K562 (cell line): ENCODE measurements at regions not wholly inside any gene's neighbourhood (a gene's known extent, or its start where the extent isn't known, plus 50 kb on each side); places are given as distances from the start of the nearest gene placed in this dataset.

Experiments used
- BMI1 ChIP-seq: fragments of 150-350 bp; IDR thresholded peaks from 2 replicates; pipeline ENCODE4 v1.6.1; 2014; ENCODE audit warnings: low read length
- CCNT2 ChIP-seq: IDR thresholded peaks from 2 replicates; pipeline ENCODE4 v1.6.1; 2011; ENCODE audit warnings: borderline replicate concordance, low read depth, mild to moderate bottlenecking, moderate library complexity, mixed read lengths, low read length; ENCODE audit not compliant: insufficient read length; ENCODE audit errors: extremely low read depth
- FOS ChIP-seq: IDR thresholded peaks from 3 replicates; pipeline ENCODE4 v1.6.1; 2011; ENCODE audit not compliant: insufficient read length; ENCODE audit errors: extremely low read depth
- FOXJ2 ChIP-seq: fragments of 200-800 bp; sonication (Bioruptor generic); IDR thresholded peaks from 2 replicates; pipeline ENCODE4 v1.6.1; 2016; ENCODE audit warnings: missing genetic modification characterization, missing compliant biosample characterization
- HCFC1 ChIP-seq: IDR thresholded peaks from 2 replicates; pipeline ENCODE4 v1.6.1; 2012; ENCODE audit warnings: low read depth, low read length, improper control_type of control experiment
- HEY1 ChIP-seq: fragments of 250-450 bp; sonication (Bioruptor Pico); IDR thresholded peaks from 2 replicates; pipeline ENCODE4 v1.5.0; 2020; ENCODE audit warnings: mild to moderate bottlenecking, moderate library complexity, borderline replicate concordance
- MAFG ChIP-seq: fragments of 450-650 bp; conservative IDR thresholded peaks from 2 replicates; pipeline ENCODE4 v1.6.1; 2016; ENCODE audit warnings: missing genetic modification characterization, missing compliant biosample characterization
- MAFK ChIP-seq: IDR thresholded peaks from 2 replicates; pipeline ENCODE4 v1.6.1; 2011; ENCODE audit warnings: low read length, improper control_type of control experiment
- MYNN ChIP-seq, 2 experiments: sonication (generic); formaldehyde crosslinking in 1 of 2; IDR thresholded peaks; 2 replicates each; pipeline versions ENCODE4 v1.5.0 to v1.6.1; 2016 to 2020; ENCODE audit warnings: antibody characterized with exemption in 1 of 2, missing genetic modification reagents in 1 of 2
- NCOA1 ChIP-seq: fragments of 450-650 bp; IDR thresholded peaks from 2 replicates; pipeline ENCODE4 v1.6.1; 2016; ENCODE audit warnings: low read depth
- NCOR1 ChIP-seq: fragments of 450-650 bp; IDR thresholded peaks from 2 replicates; pipeline ENCODE4 v1.6.1; 2016; ENCODE audit warnings: mild to moderate bottlenecking, moderate library complexity
- PHTF2 ChIP-seq: fragments of 250-450 bp; sonication (Bioruptor Pico); IDR thresholded peaks from 2 replicates; pipeline ENCODE4 v1.5.0; 2021; ENCODE audit warnings: mild to moderate bottlenecking
- POLR2AphosphoS5 ChIP-seq: IDR thresholded peaks from 2 replicates; pipeline ENCODE4 v1.6.1; 2011; ENCODE audit warnings: mild to moderate bottlenecking, low read depth, low read length, moderate library complexity; ENCODE audit not compliant: control insufficient read depth, insufficient read depth
- PPARD ChIP-seq: fragments of 250-450 bp; sonication (Bioruptor Pico); IDR thresholded peaks from 2 replicates; pipeline ENCODE4 v1.8.0; 2022; ENCODE audit warnings: inconsistent platforms, mild to moderate bottlenecking, moderate library complexity
- RFX7 ChIP-seq: fragments of 250-450 bp; sonication (Bioruptor Pico); IDR thresholded peaks from 2 replicates; pipeline ENCODE4 v1.5.1; 2021; ENCODE audit warnings: mild to moderate bottlenecking
- RHOXF2B ChIP-seq: fragments of 250-450 bp; sonication (Bioruptor Pico); conservative IDR thresholded peaks from 2 replicates; pipeline ENCODE4 v1.5.1; 2021
- SRF ChIP-seq, 2 experiments: fragments of 250-450, 450-650 bp in 1 of 2; sonication (Bioruptor Pico) in 1 of 2; sonication (generic) in 1 of 2; formaldehyde crosslinking; IDR thresholded peaks; 2 replicates each; pipeline versions ENCODE4 v1.5.0 to v1.5.1; 2020 to 2022; ENCODE audit warnings: mild to moderate bottlenecking in 1 of 2, missing genetic modification reagents in 1 of 2
- TCF7 ChIP-seq: sonication (generic); IDR thresholded peaks from 2 replicates; pipeline ENCODE4 v1.6.1; 2016; ENCODE audit warnings: antibody characterized with exemption, borderline replicate concordance
- TEAD4 ChIP-seq, 2 experiments: sonication (generic) in 1 of 2; formaldehyde crosslinking in 1 of 2; IDR thresholded peaks; 2 replicates each; pipeline versions ENCODE4 v1.6.1 to v1.8.0; 2012 to 2022; ENCODE audit warnings: borderline replicate concordance in 1 of 2, inconsistent platforms in 1 of 2, low read length in 1 of 2, mild to moderate bottlenecking in 1 of 2, missing genetic modification reagents in 1 of 2
- ZBTB7A ChIP-seq: IDR thresholded peaks from 2 replicates; pipeline ENCODE4 v1.6.1; 2011; ENCODE audit warnings: low read depth, mild to moderate bottlenecking, low read length, moderate library complexity, borderline replicate concordance; ENCODE audit not compliant: control insufficient read depth
- ZNF23 ChIP-seq: fragments of 250-450 bp; sonication (Bioruptor Pico); IDR thresholded peaks from 2 replicates; pipeline ENCODE4 v1.4.0; 2020; ENCODE audit warnings: mild to moderate bottlenecking
- ZNF239 ChIP-seq: fragments of 250-450 bp; sonication (Bioruptor Pico); IDR thresholded peaks from 2 replicates; pipeline ENCODE4 v1.4.0; 2020; ENCODE audit warnings: mild to moderate bottlenecking
- TF ChIP-seq, protein P1 (sequence below): fragments of 250-450 bp; sonication (Bioruptor Pico); IDR thresholded peaks from 2 replicates; pipeline ENCODE4 v1.4.0; 2020; ENCODE audit warnings: borderline replicate concordance
- TF ChIP-seq, protein P2 (sequence below): fragments of 250-450 bp; sonication (Bioruptor Pico); IDR thresholded peaks from 2 replicates; pipeline ENCODE4 v1.4.0; 2020

DNA sequence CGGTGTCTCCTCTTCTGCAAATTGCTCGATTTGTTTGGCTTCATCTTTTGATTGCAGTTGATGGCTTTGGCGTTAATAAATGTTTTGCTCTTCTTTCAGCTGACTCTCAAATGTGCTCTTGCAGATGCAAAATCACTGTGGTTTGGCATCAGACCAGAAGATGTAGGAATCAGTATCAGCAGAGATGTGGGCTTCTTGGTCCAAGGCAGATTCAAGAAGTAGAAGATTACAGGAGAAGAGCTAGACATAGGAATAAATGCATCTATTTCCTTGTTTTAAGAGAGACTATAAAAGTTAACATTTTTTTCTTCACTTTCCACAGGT is 59.8 kb upstream of the BACH1 start (continued):
- no peak for TF ChIP-seq ZBTB7A
- no peak for TF ChIP-seq FOS
- TF ChIP-seq TEAD4 (IDR thresholded peaks at IDR 0.05; ENCODE audit: low read length), result peak; percentile 55; the same call in 1 of the 2 replicates
- no peak for TF ChIP-seq TEAD4 (CRISPR knock-in tag; IDR thresholded peaks at IDR 0.05; ENCODE audit: borderline replicate concordance)
- TF ChIP-seq ZNF23 (CRISPR knock-in tag), result no peak
- no peak for TF ChIP-seq CCNT2
- no peak for TF ChIP-seq TCF7
- TF ChIP-seq RFX7 (CRISPR knock-in tag), result no peak
- peak; percentile 83 for TF ChIP-seq MAFG (tag)
- TF ChIP-seq ZNF239 (CRISPR knock-in tag), result no peak
- TF ChIP-seq, protein P1, sequence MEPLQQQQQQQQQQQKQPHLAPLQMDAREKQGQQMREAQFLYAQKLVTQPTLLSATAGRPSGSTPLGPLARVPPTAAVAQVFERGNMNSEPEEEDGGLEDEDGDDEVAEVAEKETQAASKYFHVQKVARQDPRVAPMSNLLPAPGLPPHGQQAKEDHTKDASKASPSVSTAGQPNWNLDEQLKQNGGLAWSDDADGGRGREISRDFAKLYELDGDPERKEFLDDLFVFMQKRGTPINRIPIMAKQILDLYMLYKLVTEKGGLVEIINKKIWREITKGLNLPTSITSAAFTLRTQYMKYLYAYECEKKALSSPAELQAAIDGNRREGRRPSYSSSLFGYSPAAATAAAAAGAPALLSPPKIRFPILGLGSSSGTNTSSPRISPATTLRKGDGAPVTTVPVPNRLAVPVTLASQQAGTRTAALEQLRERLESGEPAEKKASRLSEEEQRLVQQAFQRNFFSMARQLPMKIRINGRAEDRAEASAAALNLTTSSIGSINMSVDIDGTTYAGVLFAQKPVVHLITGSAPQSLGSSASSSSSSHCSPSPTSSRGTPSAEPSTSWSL (CRISPR knock-in tag), result no peak
- TF ChIP-seq NCOR1, result 0 out of 2 replicates have a peak, but pooled peaks have one; percentile 9
- no peak for TF ChIP-seq SRF (CRISPR knock-in tag; IDR thresholded peaks at IDR 0.05)
- TF ChIP-seq, protein P2, sequence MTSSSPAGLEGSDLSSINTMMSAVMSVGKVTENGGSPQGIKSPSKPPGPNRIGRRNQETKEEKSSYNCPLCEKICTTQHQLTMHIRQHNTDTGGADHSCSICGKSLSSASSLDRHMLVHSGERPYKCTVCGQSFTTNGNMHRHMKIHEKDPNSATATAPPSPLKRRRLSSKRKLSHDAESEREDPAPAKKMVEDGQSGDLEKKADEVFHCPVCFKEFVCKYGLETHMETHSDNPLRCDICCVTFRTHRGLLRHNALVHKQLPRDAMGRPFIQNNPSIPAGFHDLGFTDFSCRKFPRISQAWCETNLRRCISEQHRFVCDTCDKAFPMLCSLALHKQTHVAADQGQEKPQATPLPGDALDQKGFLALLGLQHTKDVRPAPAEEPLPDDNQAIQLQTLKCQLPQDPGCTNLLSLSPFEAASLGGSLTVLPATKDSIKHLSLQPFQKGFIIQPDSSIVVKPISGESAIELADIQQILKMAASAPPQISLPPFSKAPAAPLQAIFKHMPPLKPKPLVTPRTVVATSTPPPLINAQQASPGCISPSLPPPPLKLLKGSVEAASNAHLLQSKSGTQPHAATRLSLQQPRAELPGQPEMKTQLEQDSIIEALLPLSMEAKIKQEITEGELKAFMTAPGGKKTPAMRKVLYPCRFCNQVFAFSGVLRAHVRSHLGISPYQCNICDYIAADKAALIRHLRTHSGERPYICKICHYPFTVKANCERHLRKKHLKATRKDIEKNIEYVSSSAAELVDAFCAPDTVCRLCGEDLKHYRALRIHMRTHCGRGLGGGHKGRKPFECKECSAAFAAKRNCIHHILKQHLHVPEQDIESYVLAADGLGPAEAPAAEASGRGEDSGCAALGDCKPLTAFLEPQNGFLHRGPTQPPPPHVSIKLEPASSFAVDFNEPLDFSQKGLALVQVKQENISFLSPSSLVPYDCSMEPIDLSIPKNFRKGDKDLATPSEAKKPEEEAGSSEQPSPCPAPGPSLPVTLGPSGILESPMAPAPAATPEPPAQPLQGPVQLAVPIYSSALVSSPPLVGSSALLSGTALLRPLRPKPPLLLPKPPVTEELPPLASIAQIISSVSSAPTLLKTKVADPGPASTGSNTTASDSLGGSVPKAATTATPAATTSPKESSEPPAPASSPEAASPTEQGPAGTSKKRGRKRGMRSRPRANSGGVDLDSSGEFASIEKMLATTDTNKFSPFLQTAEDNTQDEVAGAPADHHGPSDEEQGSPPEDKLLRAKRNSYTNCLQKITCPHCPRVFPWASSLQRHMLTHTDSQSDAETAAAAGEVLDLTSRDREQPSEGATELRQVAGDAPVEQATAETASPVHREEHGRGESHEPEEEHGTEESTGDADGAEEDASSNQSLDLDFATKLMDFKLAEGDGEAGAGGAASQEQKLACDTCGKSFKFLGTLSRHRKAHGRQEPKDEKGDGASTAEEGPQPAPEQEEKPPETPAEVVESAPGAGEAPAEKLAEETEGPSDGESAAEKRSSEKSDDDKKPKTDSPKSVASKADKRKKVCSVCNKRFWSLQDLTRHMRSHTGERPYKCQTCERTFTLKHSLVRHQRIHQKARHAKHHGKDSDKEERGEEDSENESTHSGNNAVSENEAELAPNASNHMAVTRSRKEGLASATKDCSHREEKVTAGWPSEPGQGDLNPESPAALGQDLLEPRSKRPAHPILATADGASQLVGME (CRISPR knock-in tag), result no peak
- TF ChIP-seq MYNN (IDR thresholded peaks at IDR 0.05), result no peak
- TF ChIP-seq MYNN (CRISPR knock-in tag; IDR thresholded peaks at IDR 0.05), result no peak
- no peak for TF ChIP-seq HCFC1
- 0 out of 2 replicates have a peak, but pooled peaks have one; percentile 21 for TF ChIP-seq FOXJ2
- peak; percentile 55 for TF ChIP-seq MAFK
- no peak for TF ChIP-seq HEY1
- TF ChIP-seq PPARD (CRISPR knock-in tag), result no peak
- no peak for TF ChIP-seq NCOA1
- TF ChIP-seq PHTF2 (CRISPR knock-in tag), result no peak
- TF ChIP-seq POLR2AphosphoS5, result no peak
- TF ChIP-seq RHOXF2B, result no peak
- TF ChIP-seq BMI1, result no peak
